ENCODE measurements at regions not wholly inside any gene's neighbourhood (a gene's known extent, or its start where the extent isn't known, plus 50 kb on each side); places are given as distances from the start of the nearest gene placed in this dataset.

GRCh38 chr4:23058165-23058776, 365.5 kb downstream of the GBA3 start:
- no peak for DNase-seq
- no peak for TF ChIP-seq CTCF (IDR thresholded peaks at IDR 0.05)
- H3K27ac Mint-ChIP-seq: no peak overlapping the region
- ChIA-PET POLR2A (no interaction called here), CTCF (no interaction called here)
- H3K9me3 Mint-ChIP-seq: peaks cover 5% of the 10 kb centered on the region
- H3K27me3 Mint-ChIP-seq: no peaks in the 10 kb centered on the region
- no peaks in the 10 kb centered on the region for H3K4me1 ChIP-seq (ENCODE audit: insufficient read depth, low read length)
- H3K27ac ChIP-seq (ENCODE audit: low read depth in 1 of 2, low read length in 2 of 2): no peak overlapping the region
- ATAC-seq (ENCODE audit: poor library complexity): no peak
- H3K36me3 Mint-ChIP-seq (ENCODE audit: low read depth): no peaks in the 10 kb centered on the region
- H3K27me3 ChIP-seq (ENCODE audit: control insufficient read depth in 1 of 2, insufficient read depth in 2 of 2, low read length in 2 of 2): no peaks in the 10 kb centered on the region
- intact Hi-C loops (cut with DNase I, micrococcal nuclease): no loop called here
- H3K4me1 Mint-ChIP-seq (ENCODE audit: low read depth): no peaks in the 10 kb centered on the region
- no peak overlapping the region for H3K4me3 Mint-ChIP-seq
- H3K9me3 ChIP-seq (ENCODE audit: control insufficient read depth in 1 of 2, insufficient read depth in 1 of 2, low read length in 2 of 2): no peaks in the 10 kb centered on the region
- H3K4me3 ChIP-seq (ENCODE audit: low read length): no peak overlapping the region
- no peaks in the 10 kb centered on the region for H3K36me3 ChIP-seq (ENCODE audit: insufficient read depth, low read length)

- Histone ChIP-seq H3K4me3 (ENCODE audit: low read length) (no peak overlapping the region), H3K36me3 (ENCODE audit: insufficient read depth, low read length) (no peaks in the 10 kb centered on the region), H3K27me3 (ENCODE audit: control insufficient read depth in 1 of 2, insufficient read depth in 2 of 2, low read length in 2 of 2) (no peaks in the 10 kb centered on the region), H3K9me3 (ENCODE audit: control insufficient read depth in 1 of 2, insufficient read depth in 1 of 2, low read length in 2 of 2) (no peaks in the 10 kb centered on the region), H3K4me1 (ENCODE audit: insufficient read depth, low read length) (no peaks in the 10 kb centered on the region), H3K27ac (ENCODE audit: low read depth in 1 of 2, low read length in 2 of 2) (no peak overlapping the region)
- Mint-ChIP-seq H3K4me3 (no peak overlapping the region), H3K36me3 (ENCODE audit: low read depth) (no peaks in the 10 kb centered on the region), H3K27me3 (no peaks in the 10 kb centered on the region), H3K27ac (no peak overlapping the region), H3K9me3 (peaks cover 2% of the 10 kb centered on the region), H3K4me1 (ENCODE audit: low read depth) (no peaks in the 10 kb centered on the region)
- ATAC-seq (ENCODE audit: poor library complexity) (no peak), DNase-seq (no peak)
- CTCF ChIA-PET: no interaction called here
- intact Hi-C loops (cut with DNase I, micrococcal nuclease): no loop called here
- POLR2A ChIA-PET: no interaction called here
- no peak for TF ChIP-seq CTCF (IDR thresholded peaks at IDR 0.05)
Measured at GRCh38 chr4:23041501-23041900, 348.8 kb downstream of the GBA3 start.

- no peak for ATAC-seq (ENCODE audit: poor library complexity)
Measured at GRCh38 chr4:23040539-23040938, 347.8 kb downstream of the GBA3 start.

More at GRCh38 chr4:23040539-23040938, 347.8 kb downstream of the GBA3 start:
- Mint-ChIP-seq H3K27ac (no peak overlapping the region), H3K4me1 (ENCODE audit: low read depth) (no peaks in the 10 kb centered on the region), H3K36me3 (ENCODE audit: low read depth) (no peaks in the 10 kb centered on the region), H3K27me3 (no peaks in the 10 kb centered on the region), H3K4me3 (no peak overlapping the region), H3K9me3 (peaks cover 2% of the 10 kb centered on the region)
- Histone ChIP-seq H3K9me3 (ENCODE audit: control insufficient read depth in 1 of 2, insufficient read depth in 1 of 2, low read length in 2 of 2) (peaks cover 0 to 6% of the 10 kb centered on the region in 2 experiments), H3K27ac (ENCODE audit: low read depth in 1 of 2, low read length in 2 of 2) (no peak overlapping the region), H3K4me3 (ENCODE audit: low read length) (no peak overlapping the region), H3K4me1 (ENCODE audit: insufficient read depth, low read length) (no peaks in the 10 kb centered on the region), H3K36me3 (ENCODE audit: insufficient read depth, low read length) (no peaks in the 10 kb centered on the region), H3K27me3 (ENCODE audit: control insufficient read depth in 1 of 2, insufficient read depth in 2 of 2, low read length in 2 of 2) (no peaks in the 10 kb centered on the region)
- TF ChIP-seq CTCF (IDR thresholded peaks at IDR 0.05): no peak
- ChIA-PET POLR2A (no interaction called here), CTCF (no interaction called here)
- DNase-seq: no peak
- intact Hi-C loops (cut with DNase I, micrococcal nuclease): no loop called here

Data from CD4-positive, alpha-beta T cell (primary cell).